Stimulated activated CD4-positive, alpha-beta T cell treated with anti-CD3 and anti-CD28 coated beads, Interleukin-15, amount 100 ng/mL, for 48 hours (primary cell): ENCODE measurements at regions not wholly inside any gene's neighbourhood (a gene's known extent, or its start where the extent isn't known, plus 50 kb on each side); places are given as distances from the start of the nearest gene placed in this dataset.

ENCODE experiments used
- DNase-seq, 2 donors: peaks; one replicate each; pipeline ENCODE4 v3.0.0-alpha.2; 2020; ENCODE audit warnings: low read depth in 2 of 2

GRCh38 chr12:20194171-20194570, 174.2 kb upstream of the PDE3A start:
- no peak for DNase-seq

- no peak for DNase-seq
Measured at GRCh38 chr12:20196767-20197166, 171.6 kb upstream of the PDE3A start.

GRCh38 chr12:20197411-20197810, 170.9 kb upstream of the PDE3A start:
- DNase-seq = no peak

GRCh38 chr12:20199780-20200179, 168.6 kb upstream of the PDE3A start:
- no peak for DNase-seq

GRCh38 chr12:20201733-20202132, 166.6 kb upstream of the PDE3A start:
- no peak for DNase-seq

GRCh38 chr12:20205854-20206253, 162.5 kb upstream of the PDE3A start:
- DNase-seq = no peak

- DNase-seq = no peak
Measured at GRCh38 chr12:20206410-20206809, 161.9 kb upstream of the PDE3A start.

GRCh38 chr12:20210621-20211215, 157.6 kb upstream of the PDE3A start:
- no peak for DNase-seq

DNA sequence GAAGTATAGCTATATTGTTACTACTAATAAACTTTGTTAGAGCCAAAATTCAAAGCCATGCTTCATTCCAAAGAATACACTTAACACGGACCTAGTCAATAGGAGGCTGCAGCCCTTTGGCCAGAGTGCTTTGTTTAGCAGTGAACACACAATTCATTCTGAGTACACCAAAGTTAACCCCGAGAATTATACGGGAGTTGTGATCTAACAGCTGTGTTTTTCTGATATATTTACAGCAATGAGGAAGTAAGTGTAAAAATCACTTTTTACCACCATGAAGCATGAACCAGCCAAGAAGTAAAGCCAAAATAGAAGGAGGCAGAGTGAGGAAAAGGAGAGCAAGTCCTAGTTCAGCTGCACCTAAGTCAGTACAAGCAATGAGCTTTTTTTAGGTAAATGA, 156.8 kb upstream of the PDE3A start:
- no peak for DNase-seq

- DNase-seq = no peak
Measured at GRCh38 chr12:20211981-20212421, 156.3 kb upstream of the PDE3A start.

- DNase-seq = no peak
Measured at GRCh38 chr12:20212658-20213555, 155.4 kb upstream of the PDE3A start.

DNA sequence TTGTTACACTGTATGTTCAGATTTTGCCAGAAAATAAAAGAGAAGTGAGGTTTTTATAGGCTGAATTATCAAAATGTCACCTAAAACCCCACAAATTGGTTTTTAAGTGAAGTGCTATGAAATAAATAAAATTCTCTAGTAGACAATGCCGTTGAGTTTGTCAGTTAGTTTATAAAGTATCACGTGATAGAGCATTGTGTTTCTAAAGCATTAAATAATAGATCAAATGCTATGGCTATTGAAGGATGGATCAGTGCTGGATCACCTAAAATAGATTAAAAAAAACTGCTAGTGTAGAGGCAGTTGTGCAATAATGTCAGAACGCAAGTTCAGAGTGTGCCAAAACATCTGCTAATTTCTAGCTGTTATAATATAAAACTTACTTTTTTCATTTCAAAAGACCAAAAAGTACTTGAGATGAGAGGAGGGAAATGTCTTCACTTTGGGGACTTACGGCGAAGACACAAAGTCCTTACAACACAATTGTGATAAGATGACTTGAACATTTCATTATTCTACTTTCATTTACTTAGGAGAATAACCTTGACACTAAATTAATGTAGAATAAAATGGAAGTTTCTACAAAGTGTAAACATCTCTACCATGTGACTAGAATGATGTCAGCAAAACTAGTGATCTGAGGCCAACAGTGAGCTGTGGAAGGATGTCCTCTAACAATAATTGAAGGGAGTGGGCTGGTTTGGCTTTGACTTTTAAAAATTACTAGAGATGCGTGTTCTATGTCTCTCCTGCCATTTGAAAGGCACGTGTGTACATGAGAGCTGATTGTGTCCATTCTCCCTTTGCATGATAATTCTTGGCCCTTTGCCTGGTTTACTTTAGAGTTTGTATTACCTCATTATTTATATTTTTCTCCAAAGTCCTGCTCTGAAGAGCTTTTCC, 154.4 kb upstream of the PDE3A start:
- DNase-seq = no peak

GRCh38 chr12:20220339-20220738, 148.0 kb upstream of the PDE3A start:
- no peak for DNase-seq

DNA sequence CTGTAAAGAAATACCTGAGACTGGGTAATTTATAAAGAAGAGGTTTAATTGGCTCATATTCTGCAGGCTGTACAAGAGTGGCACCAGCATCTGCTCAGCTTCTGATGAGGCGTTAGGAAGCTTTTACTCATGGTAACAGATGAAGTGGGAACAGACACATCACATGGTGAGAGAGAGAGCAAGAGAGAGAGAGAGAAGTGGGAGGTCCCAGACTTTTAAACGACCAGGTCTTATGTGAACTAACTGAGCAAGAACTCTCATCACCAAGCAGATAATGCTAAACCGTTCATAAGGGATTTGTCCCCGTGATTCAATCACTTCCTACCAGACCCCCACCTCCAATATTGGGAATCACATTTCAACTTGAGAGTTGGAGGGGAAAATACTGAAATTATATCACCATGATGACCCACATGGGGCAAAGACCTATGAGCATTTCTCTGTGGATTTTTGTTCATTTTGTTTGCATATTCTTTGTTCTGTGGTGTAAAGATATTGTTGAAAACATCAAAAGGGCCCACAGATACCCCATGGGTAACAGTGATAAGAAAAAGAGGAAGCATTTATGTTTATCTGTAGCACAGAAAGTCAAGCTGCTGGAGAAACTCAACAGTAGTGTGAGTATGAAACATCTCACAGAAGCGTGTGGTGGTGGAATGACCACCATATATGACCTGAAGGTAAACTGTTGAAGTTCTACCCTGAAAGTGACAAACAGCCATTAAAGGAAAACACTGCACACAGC, 135.2 kb upstream of the PDE3A start:
- DNase-seq = no peak

GRCh38 chr12:20234474-20234873, 133.9 kb upstream of the PDE3A start:
- no peak for DNase-seq

GRCh38 chr12:20237091-20237490, 131.2 kb upstream of the PDE3A start:
- no peak for DNase-seq

DNA sequence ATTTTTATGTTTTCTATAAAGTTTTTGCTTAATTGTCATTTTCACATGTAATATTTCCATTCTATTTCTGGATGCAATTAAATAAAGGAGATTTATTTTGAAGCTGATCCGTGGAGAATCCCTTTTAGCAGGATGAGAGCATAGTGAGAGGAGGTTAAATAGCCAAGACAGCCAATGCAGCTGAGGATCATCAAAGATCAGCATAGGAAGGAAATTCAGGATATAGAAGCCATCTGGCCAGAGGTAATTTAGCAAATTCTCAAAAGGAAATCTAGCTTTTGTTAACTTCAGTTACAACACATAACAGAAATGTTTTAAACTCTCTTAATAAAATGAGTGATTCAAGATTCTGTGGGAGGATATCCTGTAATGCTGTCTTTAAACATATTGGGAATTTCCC, 122.8 kb upstream of the PDE3A start:
- no peak for DNase-seq

- no peak for DNase-seq
Measured at GRCh38 chr12:20248646-20249045, 119.7 kb upstream of the PDE3A start.

DNA sequence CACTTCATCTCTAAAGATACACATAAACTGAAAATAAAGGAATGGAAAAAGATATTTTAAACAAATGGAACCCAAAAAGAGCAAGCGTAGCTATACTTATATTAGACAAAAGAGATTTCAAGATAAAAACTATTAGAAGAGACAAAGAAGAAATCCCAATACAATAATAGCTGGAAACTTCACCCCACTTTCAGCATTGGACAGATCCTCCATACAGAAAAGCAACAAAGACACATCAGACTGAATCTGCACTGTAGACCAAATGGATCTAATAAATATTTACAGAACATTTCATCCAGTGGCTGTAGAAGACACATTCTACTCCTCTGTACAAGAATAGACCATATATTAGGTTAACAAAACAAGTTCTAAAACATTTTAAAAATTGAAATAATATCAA, 117.6 kb upstream of the PDE3A start:
- DNase-seq = no peak

DNA sequence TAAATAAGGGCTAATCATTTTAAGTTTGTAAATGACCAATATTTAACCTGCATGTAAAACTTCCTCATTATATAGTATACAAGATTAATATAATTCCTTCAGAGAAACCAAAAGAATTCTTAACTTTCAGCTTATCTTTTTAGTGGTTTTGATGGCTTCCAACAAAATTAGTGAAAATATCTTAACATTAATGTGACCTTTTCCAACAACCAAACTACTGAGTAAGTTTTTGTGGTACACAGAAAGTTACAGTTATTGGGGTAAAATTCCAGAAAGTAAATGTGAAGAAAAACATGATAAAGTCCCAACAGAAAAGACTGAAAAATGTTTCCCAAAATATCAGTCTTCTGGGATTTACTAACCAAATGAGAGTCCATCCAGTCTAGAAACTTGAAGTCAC, 111.0 kb upstream of the PDE3A start:
- no peak for DNase-seq

DNA sequence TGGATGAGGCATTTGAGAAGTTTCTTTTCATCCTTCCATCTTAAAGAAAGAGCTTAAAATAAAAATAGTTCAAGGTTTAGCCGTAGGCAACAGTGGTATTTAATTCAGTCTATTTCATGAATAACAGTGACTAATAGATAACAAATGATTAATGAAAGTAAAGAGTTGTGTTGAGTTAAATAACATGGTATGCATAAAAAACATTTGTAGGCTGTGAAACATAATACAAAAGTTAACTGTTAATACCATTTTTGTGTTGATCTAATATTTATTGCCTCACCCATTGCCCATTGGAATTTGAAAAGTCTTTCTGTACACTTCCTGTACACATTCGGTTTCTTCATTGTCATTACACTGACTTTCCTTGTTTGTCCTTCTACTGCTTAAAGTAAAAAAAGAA, 108.6 kb upstream of the PDE3A start:
- DNase-seq = no peak

DNA sequence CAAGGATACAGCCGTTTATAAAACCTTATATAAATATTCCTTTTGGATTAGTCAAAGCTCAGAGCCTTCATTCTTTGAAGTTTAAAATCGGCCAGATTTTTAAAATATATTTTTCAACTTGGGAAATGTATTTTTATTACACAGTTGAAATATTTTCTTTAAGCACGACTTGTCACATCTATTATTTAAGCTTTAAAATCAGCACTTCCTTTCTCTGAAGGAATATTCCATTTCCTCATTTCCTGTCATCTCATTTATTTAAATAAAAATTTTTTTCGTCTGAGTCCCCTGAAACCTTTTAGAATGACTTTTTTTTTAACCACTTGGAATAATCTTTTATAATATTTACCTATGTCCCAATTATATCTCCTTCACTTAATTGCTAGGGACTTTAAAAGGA, 107.5 kb upstream of the PDE3A start:
- DNase-seq = no peak
